IMR-90 (cell line): ENCODE measurements at regions not wholly inside any gene's neighbourhood (a gene's known extent, or its start where the extent isn't known, plus 50 kb on each side); places are given as distances from the start of the nearest gene placed in this dataset.

Experiments
- ATAC-seq: fragments of 200-7000 bp; cut with Tn5 transposase; 2 replicates; pipeline ENCODE4 v1.9.1; 2020; ENCODE audit warnings: low read depth, mild to moderate bottlenecking, moderate library complexity
- BruUV-seq: library from RNA; stranded (reverse); fragments of 400-500 nt; replicated peaks from 2 replicates; lab custom pipeline; 2021; lab: Mats Ljungman, UMichigan
- CTCF ChIA-PET: fragments of 300-600 bp; formaldehyde crosslinking; extraction: SDS; loops from one replicate; lab custom pipeline; 2021; ENCODE audit warnings: antibody characterized with exemption; lab: Yijun Ruan, JAX
- POLR2A ChIA-PET: fragments of 300-600 bp; sonication (Branson Sonifier 250); formaldehyde crosslinking; loops from one replicate; lab custom pipeline; 2022; ENCODE audit warnings: antibody characterized with exemption; ENCODE audit not compliant: unreplicated experiment; lab: Charles Lee
- DNase-seq: peaks from one replicate; pipeline ENCODE4 v3.0.0; 2013
- H2AFZ ChIP-seq: replicated peaks from 2 replicates; pipeline ENCODE3; 2013; ENCODE audit warnings: low read length, mild to moderate bottlenecking; ENCODE audit not compliant: poor library complexity
- H2AK5ac ChIP-seq: 2 replicates; pipeline ENCODE4 v1.6.1; 2013; ENCODE audit warnings: low read depth, low read length, inconsistent platforms
- H2AK9ac ChIP-seq: replicated peaks from 2 replicates; pipeline ENCODE3; 2013; ENCODE audit warnings: mild to moderate bottlenecking, low read depth, low read length, moderate library complexity; ENCODE audit not compliant: poor library complexity
- H2BK120ac ChIP-seq: 2 replicates; pipeline ENCODE4 v1.6.1; 2013; ENCODE audit warnings: low read depth, low read length, inconsistent platforms
- H2BK15ac ChIP-seq: 3 replicates; pipeline ENCODE4 v1.6.1; 2013; ENCODE audit warnings: low read depth, low read length, inconsistent platforms
- H2BK20ac ChIP-seq: 2 replicates; pipeline ENCODE4 v1.6.1; 2013; ENCODE audit warnings: low read depth, mild to moderate bottlenecking, inconsistent platforms, low read length, moderate library complexity
- H2BK5ac ChIP-seq: 2 replicates; pipeline ENCODE4 v1.6.1; 2013; ENCODE audit warnings: mild to moderate bottlenecking, low read depth, low read length, inconsistent platforms; ENCODE audit not compliant: poor library complexity, severe bottlenecking
- H3K14ac ChIP-seq: replicated peaks from 2 replicates; pipeline ENCODE4 v1.6.1; 2013; ENCODE audit warnings: low read depth, low read length, inconsistent platforms
- H3K18ac ChIP-seq: 2 replicates; pipeline ENCODE4 v1.6.1; 2013; ENCODE audit warnings: low read depth, low read length, control low read depth
- H3K23ac ChIP-seq: 2 replicates; pipeline ENCODE4 v1.6.1; 2013; ENCODE audit warnings: low read depth, low read length, inconsistent platforms
- H3K27ac ChIP-seq: 2 replicates; pipeline ENCODE4 v1.5.1; 2013; ENCODE audit warnings: mild to moderate bottlenecking, control low read depth, low read length; ENCODE audit not compliant: insufficient read depth
- H3K27me3 ChIP-seq: 2 replicates; pipeline ENCODE4 v1.6.1; 2013; ENCODE audit warnings: low read length; ENCODE audit not compliant: control insufficient read depth, insufficient read depth
- H3K36me3 ChIP-seq: 2 replicates; pipeline ENCODE4 v1.6.1; 2013; ENCODE audit warnings: low read length, mixed read lengths; ENCODE audit not compliant: control insufficient read depth, insufficient read depth
- H3K4ac ChIP-seq: 2 replicates; pipeline ENCODE4 v1.6.1; 2013; ENCODE audit warnings: low read depth, low read length, inconsistent platforms
- H3K4me1 ChIP-seq: 2 replicates; pipeline ENCODE4 v1.6.1; 2013; ENCODE audit warnings: low read length, mixed read lengths; ENCODE audit not compliant: control insufficient read depth, insufficient read depth
- H3K4me2 ChIP-seq: 2 replicates; pipeline ENCODE4 v1.6.1; 2013; ENCODE audit warnings: low read depth, mild to moderate bottlenecking, control low read depth, low read length, moderate library complexity
- H3K4me3 ChIP-seq: 2 replicates; pipeline ENCODE4 v1.5.1; 2013; ENCODE audit warnings: low read depth, mild to moderate bottlenecking, control low read depth, low read length, moderate library complexity; ENCODE audit not compliant: insufficient read depth
- H3K56ac ChIP-seq: 2 replicates; pipeline ENCODE4 v1.6.1; 2013; ENCODE audit warnings: low read length, inconsistent platforms; ENCODE audit not compliant: insufficient read depth; ENCODE audit errors: extremely low read depth
- H3K79me1 ChIP-seq, 2 experiments: 2 replicates each; pipeline ENCODE4 v1.6.1; 2013; ENCODE audit warnings: low read length in 2 of 2, inconsistent platforms in 1 of 2, low read depth in 1 of 2
- H3K9ac ChIP-seq: 2 replicates; pipeline ENCODE4 v1.6.1; 2013; ENCODE audit warnings: low read depth, low read length, control low read depth
- H3K9me1 ChIP-seq: 2 replicates; pipeline ENCODE4 v1.6.1; 2013; ENCODE audit warnings: low read length, inconsistent platforms; ENCODE audit not compliant: insufficient read depth
- H3K9me3 ChIP-seq: 2 replicates; pipeline ENCODE4 v1.6.1; 2013; ENCODE audit warnings: low read length; ENCODE audit not compliant: control insufficient read depth, insufficient read depth
- H4K20me1 ChIP-seq: 2 replicates; pipeline ENCODE4 v1.6.1; 2013; ENCODE audit warnings: low read length, inconsistent platforms; ENCODE audit not compliant: insufficient read depth
- H4K5ac ChIP-seq: 2 replicates; pipeline ENCODE4 v1.6.1; 2013; ENCODE audit warnings: mild to moderate bottlenecking, low read depth, low read length, control low read depth
- H4K8ac ChIP-seq, 2 experiments: 2 replicates each; pipeline ENCODE4 v1.6.1; 2013; ENCODE audit warnings: low read depth in 2 of 2, low read length in 2 of 2, control low read depth in 1 of 2, inconsistent platforms in 1 of 2
- H4K91ac ChIP-seq: 2 replicates; pipeline ENCODE4 v1.6.1; 2013; ENCODE audit warnings: low read depth, low read length, inconsistent platforms; ENCODE audit not compliant: insufficient read depth
- BHLHE40 ChIP-seq: fragments of 150-350 bp; IDR thresholded peaks from 2 replicates; pipeline ENCODE4 v1.6.1; 2016; ENCODE audit warnings: mild to moderate bottlenecking, low read depth, low read length
- CEBPB ChIP-seq: IDR thresholded peaks from 2 replicates; pipeline ENCODE4 v1.6.1; 2012; ENCODE audit warnings: low read depth, low read length, improper control_type of control experiment
- CTCF ChIP-seq: conservative IDR thresholded peaks from 2 replicates; pipeline ENCODE4 v1.5.1; 2012; ENCODE audit warnings: mild to moderate bottlenecking, low read depth, low read length, improper control_type of control experiment
- ELK1 ChIP-seq: fragments of 150-350 bp; IDR thresholded peaks from 2 replicates; pipeline ENCODE4 v1.6.1; 2016; ENCODE audit warnings: low read depth, mild to moderate bottlenecking, low read length, moderate library complexity, borderline replicate concordance
- FOS ChIP-seq: fragments of 150-350 bp; IDR thresholded peaks from 2 replicates; pipeline ENCODE4 v1.6.1; 2016; ENCODE audit warnings: low read depth, low read length
- MAZ ChIP-seq: IDR thresholded peaks from 2 replicates; pipeline ENCODE4 v1.6.1; 2012; ENCODE audit warnings: low read depth, mild to moderate bottlenecking, low read length, improper control_type of control experiment, moderate library complexity, borderline replicate concordance
- RCOR1 ChIP-seq: IDR thresholded peaks from 2 replicates; pipeline ENCODE4 v1.6.1; 2012; ENCODE audit warnings: mild to moderate bottlenecking, low read length, improper control_type of control experiment; ENCODE audit not compliant: insufficient replicate concordance
- RFX5 ChIP-seq: IDR thresholded peaks from 2 replicates; pipeline ENCODE4 v1.8.0; 2012; ENCODE audit warnings: low read depth, mild to moderate bottlenecking, low read length, moderate library complexity
- USF2 ChIP-seq: fragments of 150-350 bp; IDR thresholded peaks from 2 replicates; pipeline ENCODE4 v1.6.1; 2017; ENCODE audit warnings: mild to moderate bottlenecking, antibody characterized with exemption, low read length, low read depth
- WGBS, 2 experiments: methylation state at CpG; one replicate each; pipeline versions ENCODE4 v1.1.5 to v1.1.7; 2013; ENCODE audit warnings: missing lambda C conversion rate in 2 of 2; ENCODE audit not compliant: insufficient read length in 1 of 2; ENCODE audit errors: extremely low coverage in 2 of 2; 5-methylcytosine and 5-hydroxymethylcytosine counted together
- dilution Hi-C: fragments of 300-500 bp; cut with HindIII; formaldehyde crosslinking; loops from one replicate; pipeline ENCODE4 v1.14.3; 2018; ENCODE audit warnings: low sequenced_read_pairs; ENCODE audit not compliant: unreplicated experiment
- in situ Hi-C: fragments of 300-500 bp; cut with MboI; formaldehyde crosslinking; loops from 3 replicates; pipeline ENCODE4 v1.14.3; 2019; ENCODE audit warnings: low sequenced_read_pairs, inconsistent platforms, mixed read lengths
- intact Hi-C: fragments of 100-400 bp; cut with micrococcal nuclease; formaldehyde crosslinking; loops from 2 replicates; pipeline ENCODE4 v1.10.0; 2022

GRCh38 chr10:120702032-120702431 lies 149.1 kb upstream of the WDR11 start:
- no TSS peak for BruUV-seq
- Histone ChIP-seq H3K9me3 (peaks cover 19% of the 10 kb centered on the region), H2AK9ac (no peak overlapping the region), H3K4me3 (no peak overlapping the region), H3K18ac (no peak overlapping the region), H3K9me1 (no peaks in the 10 kb centered on the region), H3K4me1 (no peaks in the 10 kb centered on the region), H3K56ac (no peak overlapping the region), H3K9ac (no peak overlapping the region), H4K8ac (no peak overlapping the region), H2BK5ac (no peak overlapping the region), H3K23ac (no peak overlapping the region), H2BK120ac (no peak overlapping the region), H3K4ac (no peak overlapping the region), H4K5ac (no peak overlapping the region), H3K14ac (no peak overlapping the region), H2AK5ac (no peak overlapping the region), H4K20me1 (no peaks in the 10 kb centered on the region), H2BK20ac (no peak overlapping the region), H3K4me2 (no peak overlapping the region), H4K91ac (no peak overlapping the region), H3K27ac (no peak overlapping the region), H2BK15ac (no peak overlapping the region), H3K79me1 (no peaks in the 10 kb centered on the region), H2AFZ (no peak overlapping the region), H3K36me3 (no peaks in the 10 kb centered on the region), H3K27me3 (no peaks in the 10 kb centered on the region)
- DNase-seq (no peak), ATAC-seq (no peak)
- ChIA-PET CTCF (no interaction called here), POLR2A (no interaction called here)
- dilution Hi-C loops (no loop called here), in situ Hi-C loops (no loop called here), intact Hi-C loops (no loop called here)
- WGBS, 2 experiments = no CpG with 5 or more reads among the region's 1 CpG
- TF ChIP-seq RCOR1 = no peak
- no peak for TF ChIP-seq RFX5
- no peak for TF ChIP-seq CTCF
- TF ChIP-seq BHLHE40 = no peak
- TF ChIP-seq FOS = no peak
- no peak for TF ChIP-seq CEBPB
- TF ChIP-seq ELK1 = no peak
- TF ChIP-seq USF2 = no peak
- no peak for TF ChIP-seq MAZ
